Tibial artery (tissue), 4 donors: ENCODE measurements at regions not wholly inside any gene's neighbourhood (a gene's known extent, or its start where the extent isn't known, plus 50 kb on each side); places are given as distances from the start of the nearest gene placed in this dataset.

ENCODE experiments used
- DNase-seq, 2 donors: peaks; one replicate each; pipeline ENCODE4 v3.0.0-alpha.2; 2019
- H3K27ac ChIP-seq, 2 donors: fragments of 200-600 bp; sonication (generic) in 1 of 2; 1 replicate in 1 of 2; 2 replicates in 1 of 2; pipeline ENCODE4 v1.5.1; 2018 to 2019; ENCODE audit warnings: mild to moderate bottlenecking in 1 of 2
- H3K27me3 ChIP-seq, 2 donors: fragments of 200-600 bp; sonication (generic) in 1 of 2; one replicate each; pipeline versions ENCODE4 v1.5.1 to v1.6.0; 2016 to 2019
- H3K36me3 ChIP-seq, 3 donors: fragments of 200-600 bp; sonication (generic) in 2 of 3; one replicate each; pipeline ENCODE4 v1.5.1; 2016 to 2019; ENCODE audit warnings: mild to moderate bottlenecking in 2 of 3
- H3K4me1 ChIP-seq, 4 donors: fragments of 200-600 bp; sonication (generic) in 2 of 4; 1 replicate in 3 of 4; 2 replicates in 1 of 4; pipeline ENCODE4 v1.5.1; 2016 to 2019
- H3K4me3 ChIP-seq, 2 donors: fragments of 200-600 bp; sonication (generic) in 1 of 2; 1 replicate in 1 of 2; 2 replicates in 1 of 2; pipeline ENCODE4 v1.5.1; 2018 to 2019; ENCODE audit warnings: mild to moderate bottlenecking in 2 of 2
- H3K9me3 ChIP-seq, 3 donors: fragments of 200-600 bp; sonication (generic) in 1 of 3; one replicate each; pipeline ENCODE4 v1.5.1; 2016 to 2019
- CTCF ChIP-seq, 2 experiments: fragments of 200-600 bp in 1 of 2; fragments of 450-650 bp in 1 of 2; IDR thresholded peaks; one replicate each; pipeline ENCODE4 v1.5.1; 2017 to 2019; ENCODE audit warnings: antibody characterized with exemption in 2 of 2, mild to moderate bottlenecking in 1 of 2, moderate library complexity in 1 of 2
- intact Hi-C: fragments of 100-400 bp; cut with DNase I; formaldehyde crosslinking; loops from one replicate; pipeline ENCODE4 v1.15.0; 2023; ENCODE audit warnings: low total_unique reads

GRCh38 chr4:15366721-15367120 is 61.1 kb upstream of the C1QTNF7 start:
- peaks cover 0 to 45% (median 0%) of the 10 kb centered on the region in 4 donors for H3K4me1 ChIP-seq
- no peak for TF ChIP-seq CTCF (IDR thresholded peaks at IDR 0.05)
- DNase-seq = peak in 1 of 2 donors; percentile 25
- no peak overlapping the region for H3K27ac ChIP-seq
- H3K9me3 ChIP-seq = no peaks in the 10 kb centered on the region
- intact Hi-C loops = no loop called here
- H3K27me3 ChIP-seq = no peaks in the 10 kb centered on the region
- H3K4me3 ChIP-seq = no peak overlapping the region
- H3K36me3 ChIP-seq = no peaks in the 10 kb centered on the region

- no peak overlapping the region for H3K4me3 ChIP-seq
- intact Hi-C loops = no loop called here
- no peaks in the 10 kb centered on the region for H3K27me3 ChIP-seq
- no peak overlapping the region for H3K27ac ChIP-seq
- H3K9me3 ChIP-seq = no peaks in the 10 kb centered on the region
- no peaks in the 10 kb centered on the region for H3K36me3 ChIP-seq
- no peak for TF ChIP-seq CTCF (IDR thresholded peaks at IDR 0.05)
- no peak for DNase-seq
- peaks cover 0 to 54% (median 0%) of the 10 kb centered on the region in 4 donors for H3K4me1 ChIP-seq
Observed at GRCh38 chr4:15368856-15369255, 59.0 kb upstream of the C1QTNF7 start.

GRCh38 chr4:15370296-15370695 is 57.5 kb upstream of the C1QTNF7 start:
- no peaks in the 10 kb centered on the region for H3K9me3 ChIP-seq
- H3K27ac ChIP-seq = peak overlapping the region in 1 of 2 donors; percentile 47
- TF ChIP-seq CTCF (IDR thresholded peaks at IDR 0.05) = no peak
- intact Hi-C loops = no loop called here
- no peaks in the 10 kb centered on the region for H3K36me3 ChIP-seq
- no peak overlapping the region for H3K4me3 ChIP-seq
- H3K27me3 ChIP-seq = no peaks in the 10 kb centered on the region
- DNase-seq = no peak
- peaks cover 0 to 64% (median 0%) of the 10 kb centered on the region in 4 donors for H3K4me1 ChIP-seq

- DNase-seq = peak in 1 of 2 donors; percentile 27
- Histone ChIP-seq H3K27me3 (no peaks in the 10 kb centered on the region), H3K36me3 (no peaks in the 10 kb centered on the region), H3K4me3 (no peak overlapping the region), H3K4me1 (peaks cover 0 to 72% (median 3%) of the 10 kb centered on the region in 4 donors), H3K27ac (peak overlapping the region in 1 of 2 donors; percentile 53), H3K9me3 (no peaks in the 10 kb centered on the region)
- no peak for TF ChIP-seq CTCF (IDR thresholded peaks at IDR 0.05)
- intact Hi-C loops = no loop called here
Observed at GRCh38 chr4:15373363-15373762, 54.5 kb upstream of the C1QTNF7 start.

GRCh38 chr4:15374656-15375055 is 53.2 kb upstream of the C1QTNF7 start:
- peaks cover 0 to 74% (median 4%) of the 10 kb centered on the region in 4 donors for H3K4me1 ChIP-seq
- DNase-seq = no peak
- TF ChIP-seq CTCF (IDR thresholded peaks at IDR 0.05) = no peak
- intact Hi-C loops = no loop called here
- peak overlapping the region in 1 of 2 donors; percentile 53 for H3K27ac ChIP-seq
- H3K4me3 ChIP-seq = peak overlapping the region; percentile 12 to 18
- H3K27me3 ChIP-seq = no peaks in the 10 kb centered on the region
- no peaks in the 10 kb centered on the region for H3K36me3 ChIP-seq
- no peaks in the 10 kb centered on the region for H3K9me3 ChIP-seq

GRCh38 chr4:15375667-15376066 is 52.2 kb upstream of the C1QTNF7 start:
- Histone ChIP-seq H3K27me3 (no peaks in the 10 kb centered on the region), H3K4me1 (peaks cover 0 to 63% (median 4%) of the 10 kb centered on the region in 4 donors), H3K36me3 (no peaks in the 10 kb centered on the region), H3K27ac (peak overlapping the region in 1 of 2 donors; percentile 53), H3K9me3 (no peaks in the 10 kb centered on the region), H3K4me3 (no peak overlapping the region)
- no peak for DNase-seq
- intact Hi-C loops = no loop called here
- no peak for TF ChIP-seq CTCF (IDR thresholded peaks at IDR 0.05)
